ENCODE measurements at regions not wholly inside any gene's neighbourhood (a gene's known extent, or its start where the extent isn't known, plus 50 kb on each side); places are given as distances from the start of the nearest gene placed in this dataset.

DNA sequence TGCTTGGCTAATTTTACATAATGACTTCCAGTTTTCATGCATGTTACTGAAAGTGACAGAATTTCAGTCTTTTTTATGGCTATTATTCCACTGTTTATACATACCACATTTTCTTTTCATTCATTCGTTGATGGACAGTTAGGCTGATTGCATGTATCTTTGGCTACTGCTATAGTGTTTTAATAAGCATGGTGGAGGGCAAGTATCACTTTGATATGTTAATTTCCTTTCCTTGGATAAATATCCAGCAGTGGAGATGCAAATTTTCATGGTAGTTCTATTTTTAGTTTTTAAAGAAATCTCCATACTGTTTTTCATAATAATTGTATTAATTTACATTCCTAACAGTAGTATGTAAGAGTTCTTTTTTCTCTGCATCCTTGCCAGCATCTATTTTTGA, 297.9 kb downstream of the PRR16 start:
- TF ChIP-seq, protein P1, sequence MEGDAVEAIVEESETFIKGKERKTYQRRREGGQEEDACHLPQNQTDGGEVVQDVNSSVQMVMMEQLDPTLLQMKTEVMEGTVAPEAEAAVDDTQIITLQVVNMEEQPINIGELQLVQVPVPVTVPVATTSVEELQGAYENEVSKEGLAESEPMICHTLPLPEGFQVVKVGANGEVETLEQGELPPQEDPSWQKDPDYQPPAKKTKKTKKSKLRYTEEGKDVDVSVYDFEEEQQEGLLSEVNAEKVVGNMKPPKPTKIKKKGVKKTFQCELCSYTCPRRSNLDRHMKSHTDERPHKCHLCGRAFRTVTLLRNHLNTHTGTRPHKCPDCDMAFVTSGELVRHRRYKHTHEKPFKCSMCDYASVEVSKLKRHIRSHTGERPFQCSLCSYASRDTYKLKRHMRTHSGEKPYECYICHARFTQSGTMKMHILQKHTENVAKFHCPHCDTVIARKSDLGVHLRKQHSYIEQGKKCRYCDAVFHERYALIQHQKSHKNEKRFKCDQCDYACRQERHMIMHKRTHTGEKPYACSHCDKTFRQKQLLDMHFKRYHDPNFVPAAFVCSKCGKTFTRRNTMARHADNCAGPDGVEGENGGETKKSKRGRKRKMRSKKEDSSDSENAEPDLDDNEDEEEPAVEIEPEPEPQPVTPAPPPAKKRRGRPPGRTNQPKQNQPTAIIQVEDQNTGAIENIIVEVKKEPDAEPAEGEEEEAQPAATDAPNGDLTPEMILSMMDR (IDR thresholded peaks at IDR 0.05; ENCODE audit: poor library complexity, severe bottlenecking): no peak
- Histone ChIP-seq H3K36me3 (ENCODE audit: low read depth) (no peaks in the 10 kb centered on the region), H3K27me3 (ENCODE audit: insufficient read depth, poor library complexity, severe bottlenecking) (no peaks in the 10 kb centered on the region), H3K27ac (ENCODE audit: poor library complexity, severe bottlenecking) (no peak overlapping the region), H3K4me1 (ENCODE audit: insufficient read depth, poor library complexity, severe bottlenecking) (no peaks in the 10 kb centered on the region), H3K9me3 (ENCODE audit: severe bottlenecking) (no peaks in the 10 kb centered on the region), H3K4me3 (ENCODE audit: severe bottlenecking) (no peak overlapping the region)
- DNase-seq (ENCODE audit: low spot score): no peak
- ATAC-seq (ENCODE audit: low read depth): no peak

DNA sequence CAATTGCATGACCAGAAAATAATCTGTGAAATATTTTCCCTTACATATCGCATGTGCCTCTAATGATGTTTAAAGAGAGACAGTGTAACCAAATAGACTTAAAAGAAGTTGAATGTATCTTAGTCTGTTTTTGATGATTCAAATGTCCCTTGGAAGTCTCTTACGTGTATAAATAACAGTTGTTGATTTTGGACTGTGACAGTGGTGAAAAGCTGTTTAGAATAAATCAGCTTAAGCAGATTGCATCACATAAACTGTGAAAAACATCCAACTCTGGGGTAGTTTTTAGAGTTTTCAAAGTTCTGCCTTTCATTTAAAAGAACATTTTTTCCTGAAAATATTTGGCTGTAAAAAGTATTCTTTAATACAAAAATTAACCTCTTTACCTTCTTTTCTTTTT, 301.1 kb downstream of the PRR16 start:
- Histone ChIP-seq H3K36me3 (ENCODE audit: low read depth) (no peaks in the 10 kb centered on the region), H3K27me3 (ENCODE audit: insufficient read depth, poor library complexity, severe bottlenecking) (no peaks in the 10 kb centered on the region), H3K4me1 (ENCODE audit: insufficient read depth, poor library complexity, severe bottlenecking) (no peaks in the 10 kb centered on the region), H3K27ac (ENCODE audit: poor library complexity, severe bottlenecking) (no peak overlapping the region), H3K4me3 (ENCODE audit: severe bottlenecking) (no peak overlapping the region), H3K9me3 (ENCODE audit: severe bottlenecking) (no peaks in the 10 kb centered on the region)
- ATAC-seq (ENCODE audit: low read depth): no peak
- TF ChIP-seq, protein P1 (IDR thresholded peaks at IDR 0.05; ENCODE audit: poor library complexity, severe bottlenecking): no peak
- DNase-seq (ENCODE audit: low spot score): no peak

DNA sequence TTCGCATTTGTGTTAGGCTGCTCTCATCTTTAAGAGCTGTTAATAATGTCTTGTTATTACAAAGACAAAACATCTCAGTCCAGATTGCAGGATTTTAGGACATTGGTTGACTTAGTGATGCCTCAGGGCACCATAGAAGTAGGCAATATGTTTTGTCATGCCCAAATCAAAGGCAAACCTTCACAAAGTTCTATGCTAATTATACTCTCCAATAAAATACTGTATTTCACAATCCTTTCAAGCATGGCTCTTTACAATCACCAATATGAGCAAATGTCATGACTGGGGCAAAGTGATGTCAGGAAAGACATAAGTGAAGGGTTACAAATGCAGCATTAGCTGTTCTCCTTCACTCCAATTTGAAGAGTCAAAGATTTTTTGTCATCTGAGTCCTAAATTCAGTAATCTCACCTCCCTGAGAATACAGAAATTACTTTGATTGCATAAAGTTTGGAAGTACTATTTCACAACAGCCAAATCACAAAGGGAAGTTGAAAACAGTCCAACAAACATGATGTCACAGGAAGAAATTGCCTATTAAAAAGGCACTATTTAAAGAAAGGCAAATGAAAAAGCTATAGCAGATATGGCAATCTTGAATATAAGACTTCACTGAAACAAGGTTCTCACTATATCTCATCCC, 303.2 kb downstream of the PRR16 start:
- H3K9me3 ChIP-seq (ENCODE audit: severe bottlenecking): no peaks in the 10 kb centered on the region
- no peaks in the 10 kb centered on the region for H3K36me3 ChIP-seq (ENCODE audit: low read depth)
- TF ChIP-seq, protein P1 (IDR thresholded peaks at IDR 0.05; ENCODE audit: poor library complexity, severe bottlenecking): no peak
- no peaks in the 10 kb centered on the region for H3K27me3 ChIP-seq (ENCODE audit: insufficient read depth, poor library complexity, severe bottlenecking)
- no peak overlapping the region for H3K27ac ChIP-seq (ENCODE audit: poor library complexity, severe bottlenecking)
- no peak overlapping the region for H3K4me3 ChIP-seq (ENCODE audit: severe bottlenecking)
- ATAC-seq (ENCODE audit: low read depth) (peak; percentile 25; the same call in 1 of the 3 replicates), DNase-seq (ENCODE audit: low spot score) (no peak)
- no peaks in the 10 kb centered on the region for H3K4me1 ChIP-seq (ENCODE audit: insufficient read depth, poor library complexity, severe bottlenecking)

DNA sequence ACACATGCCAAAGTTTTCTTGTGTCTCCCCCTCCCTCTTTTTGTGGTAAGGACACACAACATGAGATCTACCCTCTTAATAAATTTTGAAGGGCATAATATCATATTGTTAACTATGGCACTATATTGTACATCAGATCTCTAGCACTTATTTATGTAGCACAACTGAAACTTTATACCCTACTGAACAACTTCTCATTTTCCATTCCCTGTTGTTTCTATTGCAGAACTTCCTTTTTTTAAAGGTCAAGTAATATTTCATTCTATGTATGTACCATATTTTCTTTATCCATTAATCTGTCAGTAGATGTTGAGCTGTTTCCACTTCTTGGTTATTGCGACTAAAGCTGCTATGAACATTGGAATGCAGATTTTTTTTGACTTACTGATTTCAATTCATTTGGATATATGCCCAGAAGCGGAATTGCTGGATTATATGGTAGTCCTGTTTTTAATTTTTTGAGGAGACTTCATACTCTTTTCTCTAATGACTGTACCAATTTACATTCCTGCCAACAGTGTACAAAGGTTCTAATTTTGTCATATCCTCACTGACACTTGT, 305.3 kb downstream of the PRR16 start:
- H3K27me3 ChIP-seq (ENCODE audit: insufficient read depth, poor library complexity, severe bottlenecking): no peaks in the 10 kb centered on the region
- H3K4me1 ChIP-seq (ENCODE audit: insufficient read depth, poor library complexity, severe bottlenecking): no peaks in the 10 kb centered on the region
- DNase-seq (ENCODE audit: low spot score) (no peak), ATAC-seq (ENCODE audit: low read depth) (no peak)
- H3K36me3 ChIP-seq (ENCODE audit: low read depth): no peaks in the 10 kb centered on the region
- no peak overlapping the region for H3K27ac ChIP-seq (ENCODE audit: poor library complexity, severe bottlenecking)
- H3K9me3 ChIP-seq (ENCODE audit: severe bottlenecking): no peaks in the 10 kb centered on the region
- TF ChIP-seq, protein P1 (IDR thresholded peaks at IDR 0.05; ENCODE audit: poor library complexity, severe bottlenecking): no peak
- no peak overlapping the region for H3K4me3 ChIP-seq (ENCODE audit: severe bottlenecking)

DNA sequence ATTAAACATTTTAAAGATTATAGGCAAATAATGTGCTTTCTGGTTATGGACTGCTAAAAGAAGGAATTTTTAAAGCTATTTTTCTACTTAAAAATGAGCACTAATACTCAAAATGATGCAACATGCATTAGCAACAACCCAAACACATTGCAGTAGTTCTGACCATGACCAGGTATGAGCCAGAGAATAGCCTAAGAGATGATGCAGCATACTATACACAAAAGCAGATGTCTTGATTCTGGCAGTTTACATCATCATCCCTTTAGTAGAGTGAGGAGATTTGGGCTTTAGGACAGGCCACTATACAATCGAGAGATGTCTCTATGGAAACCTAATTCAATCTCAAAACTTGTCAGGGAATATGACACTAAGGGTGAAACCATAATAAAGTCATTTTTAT, 307.1 kb downstream of the PRR16 start:
- no peak for DNase-seq (ENCODE audit: low spot score)
- H3K9me3 ChIP-seq (ENCODE audit: severe bottlenecking): no peaks in the 10 kb centered on the region

More for the DNA sequence above, 307.1 kb downstream of the PRR16 start:
- TF ChIP-seq, protein P1 (IDR thresholded peaks at IDR 0.05; ENCODE audit: poor library complexity, severe bottlenecking): no peak
- no peak for ATAC-seq (ENCODE audit: low read depth)
- Histone ChIP-seq H3K4me1 (ENCODE audit: insufficient read depth, poor library complexity, severe bottlenecking) (no peaks in the 10 kb centered on the region), H3K27ac (ENCODE audit: poor library complexity, severe bottlenecking) (no peak overlapping the region), H3K4me3 (ENCODE audit: severe bottlenecking) (no peak overlapping the region), H3K36me3 (ENCODE audit: low read depth) (no peaks in the 10 kb centered on the region), H3K27me3 (ENCODE audit: insufficient read depth, poor library complexity, severe bottlenecking) (no peaks in the 10 kb centered on the region)

All from RWPE2 (cell line).